ENCODE measurements at regions not wholly inside any gene's neighbourhood (a gene's known extent, or its start where the extent isn't known, plus 50 kb on each side); places are given as distances from the start of the nearest gene placed in this dataset.

GRCh38 chr22:27642104-27642800, 159.3 kb downstream of the MN1 start:
- no peak overlapping the region for H3K4me2 ChIP-seq (replicated peaks; ENCODE audit: low read depth, low read length, poor library complexity, severe bottlenecking)
- H3K27me3 ChIP-seq (replicated peaks in 1 of 4; ENCODE audit: control extremely low read depth in 1 of 4, control insufficient read depth in 3 of 4, insufficient read depth in 4 of 4, low read length in 3 of 4), result no peaks in the 10 kb centered on the region
- H3K27ac Mint-ChIP-seq, result no peak overlapping the region
- no peak overlapping the region for H3K27ac ChIP-seq (ENCODE audit: low read length in 2 of 2)
- ChIA-PET CTCF (no interaction called here), POLR2A (no interaction called here)
- H3K9me3 ChIP-seq (ENCODE audit: control extremely low read depth in 1 of 3, control insufficient read depth in 2 of 3, insufficient read depth in 1 of 3, low read length in 2 of 3), result no peaks in the 10 kb centered on the region
- H3K4me1 ChIP-seq (ENCODE audit: control insufficient read depth in 2 of 2, insufficient read depth in 2 of 2, low read length in 2 of 2), result no peaks in the 10 kb centered on the region
- 89% methylated on average over 28 of the region's 28 CpGs for WGBS (ENCODE audit: insufficient coverage)
- no peak for TF ChIP-seq CTCF (IDR thresholded peaks at IDR 0.05)
- no peak for TF ChIP-seq EZH2 (IDR thresholded peaks at IDR 0.05; ENCODE audit: borderline replicate concordance, insufficient read depth, low read depth, low read length, poor library complexity, severe bottlenecking)
- ATAC-seq (ENCODE audit: low read depth) (no peak), DNase-seq (no peak)
- no peaks in the 10 kb centered on the region for H4K20me1 ChIP-seq (ENCODE audit: control insufficient read depth, insufficient read depth, low read length, poor library complexity, severe bottlenecking)
- intact Hi-C loops (cut with micrococcal nuclease), result no loop called here
- H2AFZ ChIP-seq (ENCODE audit: insufficient read depth, low read depth, low read length, poor library complexity, severe bottlenecking), result no peak overlapping the region
- H3K4me3 ChIP-seq (ENCODE audit: control extremely low read depth in 1 of 5, extremely low read depth in 1 of 5, insufficient read depth in 1 of 5, low read depth in 2 of 5, low read length in 4 of 5), result no peak overlapping the region
- no peak overlapping the region for H3K9ac ChIP-seq (ENCODE audit: low read length)
- no peaks in the 10 kb centered on the region for H3K4me1 Mint-ChIP-seq
- no peaks in the 10 kb centered on the region for H3K27me3 Mint-ChIP-seq
- H3K79me2 ChIP-seq (ENCODE audit: control insufficient read depth, insufficient read depth, low read length), result no peaks in the 10 kb centered on the region
- no peak overlapping the region for H3K4me3 Mint-ChIP-seq
- H3K9me3 Mint-ChIP-seq (ENCODE audit: insufficient read depth), result no peaks in the 10 kb centered on the region
- H3K36me3 ChIP-seq (replicated peaks in 1 of 2; ENCODE audit: control extremely low read depth in 1 of 2, control insufficient read depth in 1 of 2, extremely low read depth in 1 of 2, insufficient read depth in 2 of 2, low read length in 1 of 2), result no peaks in the 10 kb centered on the region

- no peak overlapping the region for H3K9ac ChIP-seq (ENCODE audit: low read length)
- WGBS (ENCODE audit: insufficient coverage), result 96% methylated on average over 11 of the region's 13 CpGs
- no peak overlapping the region for H3K4me2 ChIP-seq (replicated peaks; ENCODE audit: low read depth, low read length, poor library complexity, severe bottlenecking)
Observed at GRCh38 chr22:27643907-27644306, 157.6 kb downstream of the MN1 start.

More at GRCh38 chr22:27643907-27644306, 157.6 kb downstream of the MN1 start:
- H4K20me1 ChIP-seq (ENCODE audit: control insufficient read depth, insufficient read depth, low read length, poor library complexity, severe bottlenecking), result no peaks in the 10 kb centered on the region
- intact Hi-C loops (cut with micrococcal nuclease), result no loop called here
- H3K79me2 ChIP-seq (ENCODE audit: control insufficient read depth, insufficient read depth, low read length), result no peaks in the 10 kb centered on the region
- Mint-ChIP-seq H3K4me1 (no peaks in the 10 kb centered on the region), H3K9me3 (ENCODE audit: insufficient read depth) (no peaks in the 10 kb centered on the region), H3K27ac (no peak overlapping the region), H3K4me3 (no peak overlapping the region), H3K27me3 (no peaks in the 10 kb centered on the region)
- H3K27ac ChIP-seq (ENCODE audit: low read length in 2 of 2), result no peak overlapping the region
- DNase-seq (no peak), ATAC-seq (ENCODE audit: low read depth) (no peak)
- H3K27me3 ChIP-seq (replicated peaks in 1 of 4; ENCODE audit: control extremely low read depth in 1 of 4, control insufficient read depth in 3 of 4, insufficient read depth in 4 of 4, low read length in 3 of 4), result no peaks in the 10 kb centered on the region
- no peaks in the 10 kb centered on the region for H3K4me1 ChIP-seq (ENCODE audit: control insufficient read depth in 2 of 2, insufficient read depth in 2 of 2, low read length in 2 of 2)
- ChIA-PET CTCF (no interaction called here), POLR2A (no interaction called here)
- no peak overlapping the region for H3K4me3 ChIP-seq (ENCODE audit: control extremely low read depth in 1 of 5, extremely low read depth in 1 of 5, insufficient read depth in 1 of 5, low read depth in 2 of 5, low read length in 4 of 5)
- H2AFZ ChIP-seq (ENCODE audit: insufficient read depth, low read depth, low read length, poor library complexity, severe bottlenecking), result no peak overlapping the region
- TF ChIP-seq EZH2 (IDR thresholded peaks at IDR 0.05; ENCODE audit: borderline replicate concordance, insufficient read depth, low read depth, low read length, poor library complexity, severe bottlenecking), result no peak
- TF ChIP-seq CTCF (IDR thresholded peaks at IDR 0.05), result no peak
- no peaks in the 10 kb centered on the region for H3K9me3 ChIP-seq (ENCODE audit: control extremely low read depth in 1 of 3, control insufficient read depth in 2 of 3, insufficient read depth in 1 of 3, low read length in 2 of 3)
- no peaks in the 10 kb centered on the region for H3K36me3 ChIP-seq (replicated peaks in 1 of 2; ENCODE audit: control extremely low read depth in 1 of 2, control insufficient read depth in 1 of 2, extremely low read depth in 1 of 2, insufficient read depth in 2 of 2, low read length in 1 of 2)
